H9 (cell line): ENCODE measurements at regions not wholly inside any gene's neighbourhood (a gene's known extent, or its start where the extent isn't known, plus 50 kb on each side); places are given as distances from the start of the nearest gene placed in this dataset.

Source experiments
- DNase-seq: peaks from one replicate; pipeline ENCODE4 v3.0.0-alpha.2; 2017
- H2AFZ ChIP-seq: one replicate; pipeline ENCODE4 v1.6.1; 2013; ENCODE audit warnings: mild to moderate bottlenecking, low read length, control low read depth, moderate library complexity
- H2AK5ac ChIP-seq: 2 replicates; pipeline ENCODE4 v1.6.1; 2013; ENCODE audit warnings: low read length, control low read depth, mixed read lengths; ENCODE audit not compliant: insufficient read length
- H2BK120ac ChIP-seq: one replicate; pipeline ENCODE4 v1.6.1; 2013; ENCODE audit warnings: low read depth, mild to moderate bottlenecking, low read length, control low read depth, inconsistent platforms; ENCODE audit not compliant: poor library complexity, severe bottlenecking
- H2BK12ac ChIP-seq: 2 replicates; pipeline ENCODE4 v1.6.1; 2013; ENCODE audit warnings: low read length, control low read depth, mixed read lengths, low read depth; ENCODE audit not compliant: insufficient read length
- H2BK15ac ChIP-seq: 2 replicates; pipeline ENCODE4 v1.6.1; 2013; ENCODE audit warnings: low read depth, low read length, control low read depth
- H2BK20ac ChIP-seq: one replicate; pipeline ENCODE4 v1.6.1; 2013; ENCODE audit warnings: low read depth, mild to moderate bottlenecking, low read length, control low read depth, inconsistent platforms; ENCODE audit not compliant: poor library complexity, severe bottlenecking
- H2BK5ac ChIP-seq: 2 replicates; pipeline ENCODE4 v1.6.1; 2013; ENCODE audit warnings: low read length, control low read depth, mixed read lengths; ENCODE audit not compliant: insufficient read length
- H3K14ac ChIP-seq: 2 replicates; pipeline ENCODE4 v1.6.1; 2013; ENCODE audit warnings: low read length, control low read depth; ENCODE audit not compliant: insufficient read depth
- H3K18ac ChIP-seq: 2 replicates; pipeline ENCODE4 v1.6.1; 2013; ENCODE audit warnings: low read depth, mild to moderate bottlenecking, mixed read lengths, low read length, control low read depth; ENCODE audit not compliant: insufficient read length
- H3K23ac ChIP-seq: 2 replicates; pipeline ENCODE4 v1.6.1; 2013; ENCODE audit warnings: low read length, control low read depth, mixed read lengths, low read depth; ENCODE audit not compliant: insufficient read length
- H3K23me2 ChIP-seq: 2 replicates; pipeline ENCODE4 v1.6.1; 2013; ENCODE audit warnings: low read depth, mild to moderate bottlenecking, mixed read lengths, low read length, control low read depth; ENCODE audit not compliant: insufficient read length, poor library complexity, severe bottlenecking
- H3K27ac ChIP-seq: 2 replicates; pipeline ENCODE4 v1.5.1; 2013; ENCODE audit warnings: low read length, control low read depth, mixed read lengths, low read depth; ENCODE audit not compliant: insufficient read length
- H3K27me3 ChIP-seq: 2 replicates; pipeline ENCODE4 v1.6.1; 2013; ENCODE audit warnings: low read length, control low read depth, inconsistent platforms; ENCODE audit not compliant: insufficient read depth
- H3K4ac ChIP-seq: 2 replicates; pipeline ENCODE4 v1.6.1; 2013; ENCODE audit warnings: low read depth, mild to moderate bottlenecking, control low read depth, inconsistent platforms, low read length, moderate library complexity
- H3K4me1 ChIP-seq: 2 replicates; pipeline ENCODE4 v1.6.1; 2013; ENCODE audit warnings: low read length, control low read depth, inconsistent platforms; ENCODE audit not compliant: insufficient read depth
- H3K4me2 ChIP-seq: 2 replicates; pipeline ENCODE4 v1.6.1; 2013; ENCODE audit warnings: low read length, control low read depth, mixed read lengths; ENCODE audit not compliant: insufficient read length, insufficient read depth
- H3K56ac ChIP-seq: 2 replicates; pipeline ENCODE4 v1.6.1; 2013; ENCODE audit warnings: low read depth, mild to moderate bottlenecking, mixed read lengths, low read length, control low read depth; ENCODE audit not compliant: insufficient read length
- H3K79me1 ChIP-seq: 2 replicates; pipeline ENCODE4 v1.6.1; 2013; ENCODE audit warnings: low read depth, mild to moderate bottlenecking, moderate library complexity, low read length, control low read depth, inconsistent platforms; ENCODE audit not compliant: insufficient read depth, poor library complexity, severe bottlenecking
- H3K79me2 ChIP-seq: 2 replicates; pipeline ENCODE4 v1.6.1; 2013; ENCODE audit warnings: low read length, control low read depth, inconsistent platforms; ENCODE audit not compliant: insufficient read depth
- H3K9ac ChIP-seq: 2 replicates; pipeline ENCODE4 v1.6.1; 2013; ENCODE audit warnings: low read length, control low read depth, mixed read lengths; ENCODE audit not compliant: insufficient read length; ENCODE audit errors: extremely low read depth
- H3K9me3 ChIP-seq: one replicate; pipeline ENCODE4 v1.6.1; 2013; ENCODE audit warnings: low read depth, low read length, inconsistent platforms; ENCODE audit not compliant: control insufficient read depth
- H3T11ph ChIP-seq: one replicate; pipeline ENCODE4 v1.6.1; 2013; ENCODE audit warnings: mild to moderate bottlenecking, low read length, control low read depth, inconsistent platforms
- H4K20me1 ChIP-seq: one replicate; pipeline ENCODE4 v1.6.1; 2013; ENCODE audit not compliant: control insufficient read depth, insufficient read length, insufficient read depth
- H4K5ac ChIP-seq: 2 replicates; pipeline ENCODE4 v1.6.1; 2013; ENCODE audit warnings: low read depth, mild to moderate bottlenecking, mixed read lengths, low read length, control low read depth; ENCODE audit not compliant: insufficient read length
- H4K8ac ChIP-seq: replicated peaks from 2 replicates; pipeline ENCODE4 v1.6.1; 2013; ENCODE audit warnings: low read length, control low read depth, mixed read lengths, low read depth; ENCODE audit not compliant: insufficient read length
- H4K91ac ChIP-seq: 2 replicates; pipeline ENCODE4 v1.6.1; 2013; ENCODE audit warnings: low read depth, mild to moderate bottlenecking, moderate library complexity, mixed read lengths, low read length, control low read depth; ENCODE audit not compliant: insufficient read length
- H3K27ac Mint-ChIP-seq, 3 experiments: 2 replicates in 2 of 3; 3 replicates in 1 of 3; pipeline ENCODE4 v1.8.0; 2020 to 2021; ENCODE audit warnings: mixed read lengths in 3 of 3, mild to moderate bottlenecking in 1 of 3, moderate library complexity in 1 of 3
- H3K27me3 Mint-ChIP-seq: 2 replicates; pipeline ENCODE4 v1.8.0; 2021; ENCODE audit warnings: low read depth, mild to moderate bottlenecking, moderate library complexity, mixed read lengths
- H3K36me3 Mint-ChIP-seq, 3 experiments: 2 replicates in 2 of 3; 3 replicates in 1 of 3; pipeline ENCODE4 v1.8.0; 2020 to 2021; ENCODE audit warnings: low read depth in 3 of 3, mixed read lengths in 3 of 3; ENCODE audit not compliant: insufficient read depth in 1 of 3
- H3K4me1 Mint-ChIP-seq, 2 experiments: 2 replicates each; pipeline ENCODE4 v1.8.0; 2020; ENCODE audit warnings: mixed read lengths in 2 of 2
- H3K4me3 Mint-ChIP-seq, 2 experiments: 2 replicates in 1 of 2; 3 replicates in 1 of 2; pipeline ENCODE4 v1.8.0; 2020 to 2021; ENCODE audit warnings: mild to moderate bottlenecking in 2 of 2, mixed read lengths in 2 of 2, moderate library complexity in 1 of 2
- H3K9me3 Mint-ChIP-seq, 2 experiments: 2 replicates in 1 of 2; 3 replicates in 1 of 2; pipeline ENCODE4 v1.8.0; 2020; ENCODE audit warnings: mild to moderate bottlenecking in 2 of 2, mixed read lengths in 2 of 2, moderate library complexity in 1 of 2
- CTCF ChIP-seq: fragments of 200-600 bp; sonication (generic); conservative IDR thresholded peaks from 3 replicates; pipeline ENCODE4 v1.8.0; 2021; ENCODE audit warnings: antibody characterized with exemption, mild to moderate bottlenecking
- WGBS: extraction: QIAGEN DNeasy Blood & Tissue Kit; methylation state at CpG from one replicate; pipeline ENCODE4 v1.1.7; 2013; ENCODE audit warnings: missing lambda C conversion rate, low lambda C conversion rate, mixed read lengths; ENCODE audit not compliant: insufficient read length; ENCODE audit errors: extremely low coverage; 5-methylcytosine and 5-hydroxymethylcytosine counted together

- Mint-ChIP-seq H3K4me3 (no peak overlapping the region; a peak in 1 of 5 replicates), H3K9me3 (peaks cover 0 to 13% of the 10 kb centered on the region in 2 experiments; a peak in 2 of 5 replicates), H3K4me1 (peaks cover 25 to 47% of the 10 kb centered on the region in 2 experiments), H3K27me3 (peaks cover 61% of the 10 kb centered on the region), H3K27ac (peak overlapping the region in 1 of 3 experiments; percentile 83; a peak in 1 of 7 replicates), H3K36me3 (peaks cover 0 to 6% (median 6%) of the 10 kb centered on the region in 3 experiments; a peak in 3 of 7 replicates)
- Histone ChIP-seq H3K4me2 (no peak overlapping the region), H4K91ac (no peak overlapping the region), H3K9me3 (no peaks in the 10 kb centered on the region), H2BK120ac (no peak overlapping the region), H4K5ac (no peak overlapping the region), H4K20me1 (no peaks in the 10 kb centered on the region), H2BK12ac (no peak overlapping the region), H2AFZ (no peak overlapping the region), H3K4ac (no peak overlapping the region), H2AK5ac (no peak overlapping the region), H3K79me1 (no peaks in the 10 kb centered on the region), H2BK5ac (no peak overlapping the region), H2BK20ac (no peak overlapping the region), H3K23ac (no peak overlapping the region), H3K9ac (no peak overlapping the region), H3K27ac (no peak overlapping the region), H3T11ph (no peak overlapping the region), H3K27me3 (no peaks in the 10 kb centered on the region; the same call in 1 of the 2 replicates), H2BK15ac (no peak overlapping the region), H3K14ac (no peak overlapping the region), H3K4me1 (peaks cover 5% of the 10 kb centered on the region; the same call in 1 of the 2 replicates), H4K8ac (no peak overlapping the region), H3K56ac (no peak overlapping the region), H3K79me2 (no peaks in the 10 kb centered on the region), H3K23me2 (no peaks in the 10 kb centered on the region), H3K18ac (no peak overlapping the region)
- no peak for TF ChIP-seq CTCF
- no CpG with 5 or more reads among the region's 6 CpGs for whole genome bisulfite sequencing
- DNase-seq, result no peak
Observed at GRCh38 chr4:3838437-3839380, 72.5 kb downstream of the ADRA2C start.
